Testis (tissue), 2 donors: ENCODE measurements at regions not wholly inside any gene's neighbourhood (a gene's known extent, or its start where the extent isn't known, plus 50 kb on each side); places are given as distances from the start of the nearest gene placed in this dataset.

ENCODE experiments used
- DNase-seq: peaks from one replicate; pipeline ENCODE4 v3.0.0-alpha.2; 2019
- H3K27ac ChIP-seq, 2 donors: fragments of 200-600 bp; sonication (generic); one replicate each; pipeline ENCODE4 v1.5.1; 2019
- H3K27me3 ChIP-seq: fragments of 200-600 bp; sonication (generic); one replicate; pipeline ENCODE4 v1.5.1; 2019
- H3K36me3 ChIP-seq: fragments of 200-600 bp; sonication (generic); one replicate; pipeline ENCODE4 v1.5.1; 2017; ENCODE audit warnings: low read depth; ENCODE audit errors: missing control alignments
- H3K4me1 ChIP-seq: fragments of 200-600 bp; sonication (generic); one replicate; pipeline ENCODE4 v1.5.1; 2019
- H3K4me3 ChIP-seq, 2 donors: fragments of 200-600 bp; sonication (generic); one replicate each; pipeline ENCODE4 v1.5.1; 2017 to 2019
- H3K9me3 ChIP-seq: fragments of 200-600 bp; sonication (generic); one replicate; pipeline ENCODE4 v1.5.1; 2017
- POLR2A ChIP-seq: fragments of 450-650 bp; IDR thresholded peaks from one replicate; pipeline ENCODE4 v1.6.1; 2017; ENCODE audit warnings: antibody characterized with exemption, mild to moderate bottlenecking, moderate library complexity
- WGBS, 2 donors: methylation state at CpG; one replicate each; pipeline ENCODE4 v1.1.5; 2018; 5-methylcytosine and 5-hydroxymethylcytosine counted together
- intact Hi-C: fragments of 100-400 bp; cut with DNase I; formaldehyde crosslinking; loops from one replicate; pipeline ENCODE4 v1.15.1; 2023; ENCODE audit warnings: low total_unique reads
- TF ChIP-seq, protein P1 (sequence below), 3 experiments: fragments of 450-650 bp in 2 of 3; fragments of 200-600 bp in 1 of 3; sonication (generic) in 1 of 3; IDR thresholded peaks; one replicate each; pipeline ENCODE4 v1.5.1; 2016 to 2019; ENCODE audit warnings: antibody characterized with exemption in 3 of 3, mild to moderate bottlenecking in 2 of 3, moderate library complexity in 1 of 3

DNA sequence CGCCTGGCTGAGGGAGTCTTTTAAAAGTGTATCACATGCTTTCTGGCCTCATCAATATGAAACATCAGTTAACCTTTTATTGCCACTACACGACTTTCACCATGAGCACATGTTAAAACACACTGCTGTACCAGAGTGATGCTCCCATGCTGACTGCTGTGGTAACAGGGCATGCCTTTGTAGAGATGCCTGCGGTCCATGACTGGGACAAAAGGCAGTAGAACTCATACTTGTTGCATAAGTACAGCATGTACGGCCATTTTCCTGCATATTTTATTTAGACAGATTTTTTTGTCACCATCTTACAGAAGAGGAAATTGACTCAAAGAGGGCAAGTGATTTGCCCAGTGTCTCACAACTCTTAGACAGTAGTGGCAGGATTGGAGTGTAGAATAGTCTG, 105.7 kb upstream of the ADAMTSL1 start:
- Histone ChIP-seq H3K27ac (no peak overlapping the region), H3K27me3 (no peaks in the 10 kb centered on the region), H3K4me1 (no peaks in the 10 kb centered on the region), H3K36me3 (no peaks in the 10 kb centered on the region), H3K4me3 (no peak overlapping the region), H3K9me3 (no peaks in the 10 kb centered on the region)
- WGBS, 2 donors: 56 to 77% methylated on average over 4 of the region's 4 CpGs
- intact Hi-C loops: no loop called here
- TF ChIP-seq, protein P1, sequence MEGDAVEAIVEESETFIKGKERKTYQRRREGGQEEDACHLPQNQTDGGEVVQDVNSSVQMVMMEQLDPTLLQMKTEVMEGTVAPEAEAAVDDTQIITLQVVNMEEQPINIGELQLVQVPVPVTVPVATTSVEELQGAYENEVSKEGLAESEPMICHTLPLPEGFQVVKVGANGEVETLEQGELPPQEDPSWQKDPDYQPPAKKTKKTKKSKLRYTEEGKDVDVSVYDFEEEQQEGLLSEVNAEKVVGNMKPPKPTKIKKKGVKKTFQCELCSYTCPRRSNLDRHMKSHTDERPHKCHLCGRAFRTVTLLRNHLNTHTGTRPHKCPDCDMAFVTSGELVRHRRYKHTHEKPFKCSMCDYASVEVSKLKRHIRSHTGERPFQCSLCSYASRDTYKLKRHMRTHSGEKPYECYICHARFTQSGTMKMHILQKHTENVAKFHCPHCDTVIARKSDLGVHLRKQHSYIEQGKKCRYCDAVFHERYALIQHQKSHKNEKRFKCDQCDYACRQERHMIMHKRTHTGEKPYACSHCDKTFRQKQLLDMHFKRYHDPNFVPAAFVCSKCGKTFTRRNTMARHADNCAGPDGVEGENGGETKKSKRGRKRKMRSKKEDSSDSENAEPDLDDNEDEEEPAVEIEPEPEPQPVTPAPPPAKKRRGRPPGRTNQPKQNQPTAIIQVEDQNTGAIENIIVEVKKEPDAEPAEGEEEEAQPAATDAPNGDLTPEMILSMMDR (IDR thresholded peaks at IDR 0.05): no peak
- no peak for TF ChIP-seq POLR2A
- DNase-seq: no peak

DNA sequence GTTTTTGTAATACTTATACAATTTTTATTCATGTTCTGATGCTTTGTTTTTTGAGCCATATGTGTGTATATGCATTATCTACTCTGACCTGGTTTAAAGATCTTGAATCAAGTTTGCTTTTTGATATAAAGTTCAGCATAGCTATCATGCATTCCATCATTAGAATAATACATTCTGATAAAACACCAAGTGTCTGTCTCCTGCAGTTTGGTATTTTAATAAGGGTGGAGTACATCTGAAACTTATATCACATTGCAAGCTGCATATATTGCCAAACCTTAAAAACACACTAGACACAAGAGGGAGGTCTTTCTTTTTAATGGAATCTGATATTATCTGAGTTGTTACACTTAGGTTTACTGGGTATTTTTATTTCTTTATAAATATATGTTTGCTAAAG, 102.8 kb upstream of the ADAMTSL1 start:
- TF ChIP-seq POLR2A: no peak
- TF ChIP-seq, protein P1 (IDR thresholded peaks at IDR 0.05): no peak
- no peak for DNase-seq
- intact Hi-C loops: no loop called here
- Histone ChIP-seq H3K27ac (no peak overlapping the region), H3K36me3 (no peaks in the 10 kb centered on the region), H3K4me1 (no peaks in the 10 kb centered on the region), H3K4me3 (no peak overlapping the region), H3K9me3 (no peaks in the 10 kb centered on the region), H3K27me3 (no peaks in the 10 kb centered on the region)

DNA sequence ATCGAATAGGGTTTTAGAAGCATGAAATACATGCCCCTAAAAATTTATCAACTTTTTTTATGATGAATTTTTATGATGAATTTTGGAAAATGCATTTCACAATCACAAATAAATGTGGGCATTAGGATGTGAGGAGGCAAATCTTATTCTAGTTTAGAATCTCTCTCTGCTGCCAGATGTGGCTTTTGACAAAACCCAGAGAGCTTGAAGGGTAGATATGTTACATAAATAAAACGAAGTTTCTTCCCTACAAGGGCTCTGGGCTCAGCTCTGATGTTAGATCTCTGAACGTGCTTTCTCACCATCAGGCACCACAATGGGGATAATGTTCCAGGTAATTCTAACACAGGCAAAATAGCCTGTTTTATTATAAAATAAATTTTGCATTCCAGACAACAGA, 102.3 kb upstream of the ADAMTSL1 start:
- no peaks in the 10 kb centered on the region for H3K27me3 ChIP-seq
- intact Hi-C loops: no loop called here
- 82 to 88% methylated on average over 3 of the region's 3 CpGs for WGBS, 2 donors
- no peaks in the 10 kb centered on the region for H3K4me1 ChIP-seq
- H3K36me3 ChIP-seq: no peaks in the 10 kb centered on the region
- H3K4me3 ChIP-seq: no peak overlapping the region
- no peak overlapping the region for H3K27ac ChIP-seq
- H3K9me3 ChIP-seq: no peaks in the 10 kb centered on the region
- no peak for DNase-seq
- no peak for TF ChIP-seq POLR2A
- TF ChIP-seq, protein P1 (IDR thresholded peaks at IDR 0.05): no peak

DNA sequence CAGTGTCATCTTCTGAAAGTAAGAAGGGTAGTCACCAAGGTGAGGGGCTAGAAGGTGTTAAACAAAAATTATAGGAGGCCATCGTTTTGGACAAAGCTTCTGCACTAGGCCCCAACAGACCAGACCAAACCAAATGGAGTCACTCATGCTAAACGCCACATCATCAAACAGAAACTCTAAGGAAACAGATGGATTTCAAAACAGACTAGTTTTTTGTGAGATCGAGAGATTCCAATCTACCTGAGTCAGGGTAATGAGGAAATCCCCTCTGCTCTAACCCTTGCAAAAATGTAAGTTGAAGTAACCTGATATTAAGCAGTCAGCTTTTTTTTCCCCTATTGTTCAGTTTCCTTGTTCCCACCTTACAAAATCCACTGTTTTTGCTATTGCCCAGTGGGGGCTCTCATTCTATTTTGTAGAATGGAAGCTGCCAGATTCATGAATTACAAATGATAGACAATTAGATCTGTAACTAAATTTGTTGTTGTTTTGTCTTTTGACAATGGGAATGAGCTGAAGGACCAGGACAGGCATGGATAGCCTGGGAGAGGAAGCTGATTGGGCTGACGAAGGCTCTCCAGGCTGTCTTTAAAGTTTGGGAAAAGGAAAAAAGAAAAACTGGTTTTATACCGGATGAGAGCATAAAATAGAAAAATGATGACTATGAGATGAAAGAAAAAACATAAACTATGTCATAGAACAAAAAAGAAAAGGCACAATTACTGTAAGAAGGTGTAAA, 94.7 kb upstream of the ADAMTSL1 start:
- TF ChIP-seq, protein P1 (IDR thresholded peaks at IDR 0.05): no peak
- TF ChIP-seq POLR2A: no peak
- H3K27me3 ChIP-seq: no peaks in the 10 kb centered on the region
- no peaks in the 10 kb centered on the region for H3K9me3 ChIP-seq
- no peak for DNase-seq
- intact Hi-C loops: no loop called here
- no peaks in the 10 kb centered on the region for H3K36me3 ChIP-seq
- WGBS, 2 donors: 81 to 83% methylated on average over 5 of the region's 5 CpGs
- H3K27ac ChIP-seq: no peak overlapping the region
- no peak overlapping the region for H3K4me3 ChIP-seq
- no peaks in the 10 kb centered on the region for H3K4me1 ChIP-seq

DNA sequence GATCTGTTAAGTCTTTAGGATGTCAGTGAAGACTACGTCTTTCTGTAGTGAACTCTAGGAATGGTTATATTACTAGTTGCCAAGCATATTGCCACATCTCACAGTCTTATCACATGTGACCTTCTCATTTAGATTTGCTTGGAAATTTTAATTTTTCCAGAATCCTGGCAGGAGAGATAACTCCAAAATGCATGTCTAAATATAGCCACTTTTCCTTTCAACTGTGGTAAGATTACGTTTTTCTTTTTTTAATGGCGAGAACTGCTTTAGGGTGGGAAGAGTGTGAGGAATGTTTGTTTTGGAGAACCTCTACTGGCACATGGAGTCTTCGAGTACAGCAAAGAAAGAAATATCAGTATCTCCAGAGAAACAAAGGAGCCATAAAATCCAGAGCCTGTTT, 91.7 kb upstream of the ADAMTSL1 start:
- H3K27me3 ChIP-seq: no peaks in the 10 kb centered on the region
- H3K36me3 ChIP-seq: no peaks in the 10 kb centered on the region
- H3K9me3 ChIP-seq: no peaks in the 10 kb centered on the region
- intact Hi-C loops: no loop called here
- no peak for DNase-seq
- H3K27ac ChIP-seq: peak overlapping the region in 1 of 2 donors; percentile 46
- H3K4me3 ChIP-seq: no peak overlapping the region
- 47 to 52% methylated on average over 4 of the region's 4 CpGs for WGBS, 2 donors
- H3K4me1 ChIP-seq: no peaks in the 10 kb centered on the region
- TF ChIP-seq, protein P1 (IDR thresholded peaks at IDR 0.05): no peak
- TF ChIP-seq POLR2A: no peak
